ENCODE measurements at regions not wholly inside any gene's neighbourhood (a gene's known extent, or its start where the extent isn't known, plus 50 kb on each side); places are given as distances from the start of the nearest gene placed in this dataset.
A peak's percentile ranks its signal among the peaks of the same experiment; 100 is the strongest.

DNA sequence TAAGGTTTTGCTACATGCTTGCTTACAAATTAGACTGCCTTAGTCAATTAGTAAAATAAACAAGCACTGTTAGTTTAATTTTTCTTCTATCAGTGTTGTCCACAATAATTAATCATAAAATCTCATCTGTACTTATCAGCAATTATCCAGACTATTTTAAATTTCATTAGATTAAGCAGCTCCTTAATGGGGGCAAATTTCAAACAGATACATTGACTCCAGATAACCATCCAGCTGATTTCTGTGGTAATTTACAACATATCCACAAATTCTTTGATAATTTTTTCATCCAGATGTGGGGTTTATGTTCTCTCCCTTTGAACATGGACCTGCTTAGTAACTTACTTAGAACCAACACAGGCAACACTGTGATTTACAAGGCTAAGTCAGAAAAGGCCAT, 170.4 kb upstream of the CWC22 start:
- H3K27ac ChIP-seq (ENCODE audit: low read length) = no peak overlapping the region
- H2AFZ ChIP-seq (ENCODE audit: low read depth, low read length) = no peak overlapping the region
- no peaks in the 10 kb centered on the region for H3K36me3 ChIP-seq (ENCODE audit: insufficient read depth, low read length)
- H3F3A ChIP-seq (ENCODE audit: insufficient read depth, low read length, poor library complexity, severe bottlenecking) = no peaks in the 10 kb centered on the region
- no peak overlapping the region for H3K4me3 ChIP-seq (ENCODE audit: low read length)
- no peaks in the 10 kb centered on the region for H3K9me2 ChIP-seq (ENCODE audit: insufficient read depth, low read length)
- H3K9me3 ChIP-seq (ENCODE audit: low read length) = no peaks in the 10 kb centered on the region
- no peak overlapping the region for H3K4me2 ChIP-seq (ENCODE audit: low read length)
- TF ChIP-seq REST (IDR thresholded peaks at IDR 0.05; ENCODE audit: borderline replicate concordance) (no peak), RAD21 (conservative IDR thresholded peaks at IDR 0.05) (no peak), SMC3 (conservative IDR thresholded peaks at IDR 0.05; ENCODE audit: poor library complexity) (no peak), EZH2 (IDR thresholded peaks at IDR 0.05; ENCODE audit: borderline replicate concordance, insufficient read depth, low read length, poor library complexity, severe bottlenecking) (no peak), TAF1 (IDR thresholded peaks at IDR 0.05; ENCODE audit: low read depth) (no peak), EP300 (conservative IDR thresholded peaks at IDR 0.05; ENCODE audit: poor library complexity, severe bottlenecking) (no peak), POLR2AphosphoS5 (IDR thresholded peaks at IDR 0.05) (no peak), MXI1 (conservative IDR thresholded peaks at IDR 0.05; ENCODE audit: poor library complexity, severe bottlenecking) (no peak)
- TF ChIP-seq, protein P1, sequence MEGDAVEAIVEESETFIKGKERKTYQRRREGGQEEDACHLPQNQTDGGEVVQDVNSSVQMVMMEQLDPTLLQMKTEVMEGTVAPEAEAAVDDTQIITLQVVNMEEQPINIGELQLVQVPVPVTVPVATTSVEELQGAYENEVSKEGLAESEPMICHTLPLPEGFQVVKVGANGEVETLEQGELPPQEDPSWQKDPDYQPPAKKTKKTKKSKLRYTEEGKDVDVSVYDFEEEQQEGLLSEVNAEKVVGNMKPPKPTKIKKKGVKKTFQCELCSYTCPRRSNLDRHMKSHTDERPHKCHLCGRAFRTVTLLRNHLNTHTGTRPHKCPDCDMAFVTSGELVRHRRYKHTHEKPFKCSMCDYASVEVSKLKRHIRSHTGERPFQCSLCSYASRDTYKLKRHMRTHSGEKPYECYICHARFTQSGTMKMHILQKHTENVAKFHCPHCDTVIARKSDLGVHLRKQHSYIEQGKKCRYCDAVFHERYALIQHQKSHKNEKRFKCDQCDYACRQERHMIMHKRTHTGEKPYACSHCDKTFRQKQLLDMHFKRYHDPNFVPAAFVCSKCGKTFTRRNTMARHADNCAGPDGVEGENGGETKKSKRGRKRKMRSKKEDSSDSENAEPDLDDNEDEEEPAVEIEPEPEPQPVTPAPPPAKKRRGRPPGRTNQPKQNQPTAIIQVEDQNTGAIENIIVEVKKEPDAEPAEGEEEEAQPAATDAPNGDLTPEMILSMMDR (IDR thresholded peaks at IDR 0.05; ENCODE audit: poor library complexity, severe bottlenecking) = no peak
- no peaks in the 10 kb centered on the region for H3K79me2 ChIP-seq (replicated peaks; ENCODE audit: insufficient read depth, low read length)
- H3K27me3 ChIP-seq (ENCODE audit: insufficient read depth, low read depth, low read length) = no peaks in the 10 kb centered on the region
- H3K9ac ChIP-seq (ENCODE audit: low read length) = no peak overlapping the region
- H4K20me1 ChIP-seq (ENCODE audit: insufficient read depth) = no peaks in the 10 kb centered on the region

GRCh38 chr2:180175736-180176135, 168.6 kb upstream of the CWC22 start:
- Histone ChIP-seq H3K36me3 (ENCODE audit: insufficient read depth, low read length) (no peaks in the 10 kb centered on the region), H4K20me1 (ENCODE audit: insufficient read depth) (no peaks in the 10 kb centered on the region), H2AFZ (ENCODE audit: low read depth, low read length) (no peak overlapping the region), H3K4me2 (ENCODE audit: low read length) (no peak overlapping the region), H3K9me3 (ENCODE audit: low read length) (no peaks in the 10 kb centered on the region), H3K79me2 (replicated peaks; ENCODE audit: insufficient read depth, low read length) (no peaks in the 10 kb centered on the region), H3K27ac (ENCODE audit: low read length) (no peak overlapping the region), H3K27me3 (ENCODE audit: insufficient read depth, low read depth, low read length) (no peaks in the 10 kb centered on the region), H3K9me2 (ENCODE audit: insufficient read depth, low read length) (no peaks in the 10 kb centered on the region), H3K4me3 (ENCODE audit: low read length) (no peak overlapping the region), H3K9ac (ENCODE audit: low read length) (no peak overlapping the region), H3F3A (ENCODE audit: insufficient read depth, low read length, poor library complexity, severe bottlenecking) (no peaks in the 10 kb centered on the region)
- TF ChIP-seq RAD21 (conservative IDR thresholded peaks at IDR 0.05) = no peak
- TF ChIP-seq, protein P1 (IDR thresholded peaks at IDR 0.05; ENCODE audit: poor library complexity, severe bottlenecking) = no peak
- TF ChIP-seq EP300 (conservative IDR thresholded peaks at IDR 0.05; ENCODE audit: poor library complexity, severe bottlenecking) = peak; percentile 47

All from neural cell (in vitro differentiated cells).